HepG2 (cell line): ENCODE measurements at regions not wholly inside any gene's neighbourhood (a gene's known extent, or its start where the extent isn't known, plus 50 kb on each side); places are given as distances from the start of the nearest gene placed in this dataset.

Experiments
- ATAC-seq: fragments of 200-7000 bp; cut with Tn5 transposase; 3 replicates; pipeline ENCODE4 v1.9.1; 2020; ENCODE audit warnings: mild to moderate bottlenecking, moderate library complexity
- BruUV-seq: library from RNA; stranded (reverse); fragments of 400-500 nt; replicated peaks from 2 replicates; lab custom pipeline; 2021; lab: Mats Ljungman, UMichigan
- CTCF ChIA-PET: fragments of 300-600 bp; formaldehyde crosslinking; extraction: SDS; loops from one replicate; lab custom pipeline; 2021; ENCODE audit warnings: low total read pairs, inconsistent platforms, low intra/inter-chr PET ratio; lab: Yijun Ruan, JAX
- POLR2A ChIA-PET: fragments of 350-600 bp; sonication (Branson Sonifier 250); formaldehyde crosslinking; loops from one replicate; lab custom pipeline; 2020; ENCODE audit warnings: antibody characterized with exemption, inconsistent platforms; lab: Yijun Ruan, JAX
- DNase-seq: peaks from one replicate; pipeline ENCODE4 v3.0.0-alpha.2; 2015; ENCODE audit warnings: low spot score
- FAIRE-seq: peaks from 3 replicates; lab custom pipeline; 2011; peaks lifted over from hg19 to GRCh38; lab: Jason Lieb, UNC
- H2AFZ ChIP-seq: one replicate; pipeline ENCODE4 v1.6.1; 2011; ENCODE audit warnings: low read length, inconsistent platforms
- H3K27ac ChIP-seq: fragments of 300-600 bp; 3 replicates; pipeline ENCODE4 v1.8.0; 2011; ENCODE audit warnings: mixed run types, mild to moderate bottlenecking, mixed read lengths, low read length, inconsistent platforms; ENCODE audit not compliant: insufficient read depth; ENCODE audit errors: extremely low read length
- H3K27me3 ChIP-seq, 2 experiments: fragments of 200-600 bp in 1 of 2; 2 replicates in 1 of 2; 3 replicates in 1 of 2; pipeline versions ENCODE4 v1.6.0 to v1.8.0; 2011; ENCODE audit warnings: low read length in 2 of 2, mild to moderate bottlenecking in 2 of 2, moderate library complexity in 2 of 2, inconsistent platforms in 1 of 2; ENCODE audit not compliant: insufficient read depth in 2 of 2, control insufficient read depth in 1 of 2
- H3K36me3 ChIP-seq, 2 experiments: fragments of 200-600 bp in 1 of 2; replicated peaks in 1 of 2; 2 replicates in 1 of 2; 3 replicates in 1 of 2; pipeline versions ENCODE4 v1.5.1 to v1.8.0; 2011; ENCODE audit warnings: low read length in 2 of 2, inconsistent platforms in 1 of 2; ENCODE audit not compliant: insufficient read depth in 2 of 2, control insufficient read depth in 1 of 2
- H3K4me1 ChIP-seq: 2 replicates; pipeline ENCODE4 v1.5.1; 2012; ENCODE audit warnings: low read length, inconsistent platforms; ENCODE audit not compliant: insufficient read depth
- H3K4me2 ChIP-seq: 2 replicates; pipeline ENCODE4 v1.6.0; 2011; ENCODE audit warnings: low read depth, low read length, inconsistent platforms
- H3K4me3 ChIP-seq, 3 experiments: fragments of 200-600 bp in 1 of 3; sonication (generic), shearing (Covaris generic) in 1 of 3; replicated peaks in 1 of 3; 2 replicates each; pipeline ENCODE4 v1.5.1; 2011 to 2016; ENCODE audit warnings: low read length in 3 of 3, inconsistent platforms in 2 of 3, low read depth in 2 of 3, mild to moderate bottlenecking in 2 of 3, control low read depth in 1 of 3, mixed read lengths in 1 of 3; ENCODE audit not compliant: insufficient read depth in 1 of 3
- H3K79me2 ChIP-seq: one replicate; pipeline ENCODE4 v1.6.1; 2011; ENCODE audit warnings: low read length, inconsistent platforms; ENCODE audit not compliant: insufficient read depth
- H3K9ac ChIP-seq: 2 replicates; pipeline ENCODE4 v1.6.0; 2011; ENCODE audit warnings: mild to moderate bottlenecking, low read depth, low read length, inconsistent platforms; ENCODE audit not compliant: insufficient read depth
- H3K9me3 ChIP-seq: 2 replicates; pipeline ENCODE4 v1.5.1; 2012; ENCODE audit warnings: mild to moderate bottlenecking, low read length
- H4K20me1 ChIP-seq: 2 replicates; pipeline ENCODE4 v1.6.0; 2011; ENCODE audit warnings: inconsistent platforms, mild to moderate bottlenecking, low read length, moderate library complexity; ENCODE audit not compliant: insufficient read depth
- ASH2L ChIP-seq: fragments of 300-600, 200-600 bp; sonication (generic); IDR thresholded peaks from 2 replicates; pipeline ENCODE4 v1.7.0; 2017; ENCODE audit warnings: low read depth, mild to moderate bottlenecking, moderate library complexity, mixed read lengths, low read length; ENCODE audit not compliant: insufficient read length
- ATF1 ChIP-seq: IDR thresholded peaks from 2 replicates; pipeline ENCODE4 v1.6.1; 2016; ENCODE audit warnings: mild to moderate bottlenecking, control low read depth
- BRD4 ChIP-seq: sonication (generic); formaldehyde crosslinking; IDR thresholded peaks from 2 replicates; pipeline ENCODE4 v1.4.0; 2020; ENCODE audit warnings: missing genetic modification reagents
- CREB1 ChIP-seq, 2 experiments: fragments of 450-650 bp in 1 of 2; IDR thresholded peaks; 2 replicates each; pipeline ENCODE4 v1.6.1; 2016 to 2017; ENCODE audit warnings: control low read depth in 1 of 2, mild to moderate bottlenecking in 1 of 2, missing compliant biosample characterization in 1 of 2, missing genetic modification characterization in 1 of 2
- EHMT2 ChIP-seq: fragments of 200-600 bp; sonication (generic); IDR thresholded peaks from 2 replicates; pipeline ENCODE4 v1.7.0; 2017; ENCODE audit warnings: antibody characterized with exemption, low read depth, low read length, borderline replicate concordance
- ETV6 ChIP-seq: sonication (generic); formaldehyde crosslinking; conservative IDR thresholded peaks from 2 replicates; pipeline ENCODE4 v1.4.0; 2020; ENCODE audit warnings: missing genetic modification reagents
- HDAC2 ChIP-seq: sonication (generic); formaldehyde crosslinking; IDR thresholded peaks from 2 replicates; pipeline ENCODE4 v1.4.0; 2020; ENCODE audit warnings: missing genetic modification reagents
- MLXIP ChIP-seq: sonication (generic); formaldehyde crosslinking; IDR thresholded peaks from 2 replicates; pipeline ENCODE4 v1.9.0; 2021; ENCODE audit warnings: missing genetic modification reagents, borderline replicate concordance
- TSC22D2 ChIP-seq: sonication (generic); formaldehyde crosslinking; IDR thresholded peaks from 2 replicates; pipeline ENCODE4 v1.5.1; 2020; ENCODE audit warnings: missing genetic modification reagents, mild to moderate bottlenecking, borderline replicate concordance
- ZBTB26 ChIP-seq: IDR thresholded peaks from 2 replicates; pipeline ENCODE4 v1.6.1; 2016; ENCODE audit warnings: missing compliant biosample characterization, missing genetic modification reagents, borderline replicate concordance
- ZNF121 ChIP-seq: sonication (generic); formaldehyde crosslinking; IDR thresholded peaks from 2 replicates; pipeline ENCODE4 v1.5.0; 2020; ENCODE audit warnings: mild to moderate bottlenecking, missing genetic modification reagents
- ZNF180 ChIP-seq: sonication (generic); formaldehyde crosslinking; IDR thresholded peaks from 2 replicates; pipeline ENCODE4 v1.4.0; 2020; ENCODE audit warnings: low read depth, missing genetic modification reagents, borderline replicate concordance
- ZNF225 ChIP-seq: sonication (generic); formaldehyde crosslinking; IDR thresholded peaks from 2 replicates; pipeline ENCODE4 v1.4.0; 2020; ENCODE audit warnings: mild to moderate bottlenecking, missing genetic modification reagents
- ZNF274 ChIP-seq: sonication (generic); formaldehyde crosslinking; IDR thresholded peaks from 2 replicates; pipeline ENCODE4 v1.5.1; 2020; ENCODE audit warnings: mild to moderate bottlenecking, missing genetic modification reagents
- ZNF616 ChIP-seq: sonication (generic); formaldehyde crosslinking; IDR thresholded peaks from 2 replicates; pipeline ENCODE4 v1.5.0; 2020; ENCODE audit warnings: low read depth, mild to moderate bottlenecking, missing genetic modification reagents
- ZNF761 ChIP-seq: sonication (generic); formaldehyde crosslinking; conservative IDR thresholded peaks from 2 replicates; pipeline ENCODE4 v1.4.0; 2020; ENCODE audit warnings: mild to moderate bottlenecking, missing genetic modification reagents
- ZSCAN12 ChIP-seq: sonication (generic); formaldehyde crosslinking; IDR thresholded peaks from 2 replicates; pipeline ENCODE4 v1.9.0; 2021; ENCODE audit warnings: mild to moderate bottlenecking, missing genetic modification reagents
- WGBS: methylation state at CpG from one replicate; pipeline ENCODE4 v1.1.6; 2017; ENCODE audit warnings: low lambda C conversion rate; 5-methylcytosine and 5-hydroxymethylcytosine counted together
- in situ Hi-C: cut with HindIII; loops from 2 replicates; pipeline ENCODE4 v1.10.0; 2017; ENCODE audit warnings: low pct_unique_long_range_greater_than_20kb; ENCODE audit not compliant: extremely low pct_ligation_motif_present
- intact Hi-C: fragments of 100-400 bp; cut with micrococcal nuclease; formaldehyde crosslinking; loops from one replicate; pipeline ENCODE4 v1.10.0; 2022; ENCODE audit not compliant: unreplicated experiment

GRCh38 chr9:82588301-82589180 lies 474.4 kb downstream of the RASEF start:
- ChIA-PET CTCF (no interaction called here), POLR2A (interaction anchor here (0.7 to 2.7 kb wide), 3 partner anchors 9 to 29 kb away, joined by 3 to 8 read pairs (median 7); no protein-coding TSS in a partner anchor)
- no peak for DNase-seq
- no TSS peak for BruUV-seq
- Histone ChIP-seq H3K4me3 (no peak overlapping the region), H3K27me3 (no peaks in the 10 kb centered on the region), H3K79me2 (no peaks in the 10 kb centered on the region), H2AFZ (no peak overlapping the region), H3K4me1 (peaks cover 72% of the 10 kb centered on the region), H3K9ac (no peak overlapping the region), H3K27ac (peak overlapping the region; percentile 77), H3K36me3 (no peaks in the 10 kb centered on the region), H3K9me3 (no peaks in the 10 kb centered on the region), H4K20me1 (no peaks in the 10 kb centered on the region), H3K4me2 (no peak overlapping the region)
- WGBS = 42% methylated on average over 6 of the region's 6 CpGs
- ATAC-seq = peak; percentile 46; the same call in 1 of the 3 replicates
- intact Hi-C loops (no loop called here), in situ Hi-C loops (loop anchor here (5.0 kb wide), 1 partner anchor 36 kb away; no protein-coding TSS in a partner anchor)
- no peak for FAIRE-seq
- no peak for TF ChIP-seq CREB1 (IDR thresholded peaks at IDR 0.05)
- TF ChIP-seq CREB1 (CRISPR knock-in tag; IDR thresholded peaks at IDR 0.05) = 0 out of 2 replicates have a peak, but pooled peaks have one; percentile 16
- TF ChIP-seq EHMT2 = 0 out of 2 replicates have a peak, but pooled peaks have one; percentile 44
- TF ChIP-seq ETV6 (CRISPR knock-in tag) = no peak
- TF ChIP-seq ZNF616 (CRISPR knock-in tag) = no peak
- TF ChIP-seq TSC22D2 = no peak
- TF ChIP-seq HDAC2 = no peak
- TF ChIP-seq ZSCAN12 (CRISPR knock-in tag) = no peak
- TF ChIP-seq ZNF121 (CRISPR knock-in tag) = no peak
- no peak for TF ChIP-seq MLXIP
- no peak for TF ChIP-seq ZNF274 (CRISPR knock-in tag)
- no peak for TF ChIP-seq ZNF180
- TF ChIP-seq ATF1 = no peak
- TF ChIP-seq ZNF761 (CRISPR knock-in tag) = no peak
- TF ChIP-seq ZBTB26 (CRISPR knock-in tag) = no peak
- TF ChIP-seq ZNF225 (CRISPR knock-in tag) = no peak
- peak; percentile 21 for TF ChIP-seq ASH2L
- peak; percentile 38; the same call in 1 of the 2 replicates for TF ChIP-seq BRD4 (CRISPR knock-in tag)
